ENCODE measurements at regions not wholly inside any gene's neighbourhood (a gene's known extent, or its start where the extent isn't known, plus 50 kb on each side); places are given as distances from the start of the nearest gene placed in this dataset.

DNA sequence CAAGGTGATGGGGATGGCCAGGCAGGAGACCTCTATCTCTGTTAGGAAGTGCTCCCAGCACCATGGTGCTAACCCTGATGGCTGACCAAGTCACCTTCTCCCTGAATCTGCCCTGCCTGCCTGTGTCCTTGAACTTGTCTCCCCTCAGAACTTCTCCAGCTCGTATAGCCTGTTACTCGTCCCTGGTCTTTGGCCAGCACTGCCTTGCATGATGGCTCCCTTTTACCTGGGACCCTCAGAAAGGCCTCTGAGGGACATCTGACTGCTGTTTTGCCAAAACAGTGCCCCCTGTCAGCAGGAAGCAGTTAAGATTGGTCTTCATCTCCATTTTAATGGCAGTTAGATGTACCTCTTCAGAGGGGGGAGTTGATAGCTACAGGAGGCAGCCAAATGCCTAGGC is 148.3 kb downstream of the RHOU start:
- TF ChIP-seq, protein P1, sequence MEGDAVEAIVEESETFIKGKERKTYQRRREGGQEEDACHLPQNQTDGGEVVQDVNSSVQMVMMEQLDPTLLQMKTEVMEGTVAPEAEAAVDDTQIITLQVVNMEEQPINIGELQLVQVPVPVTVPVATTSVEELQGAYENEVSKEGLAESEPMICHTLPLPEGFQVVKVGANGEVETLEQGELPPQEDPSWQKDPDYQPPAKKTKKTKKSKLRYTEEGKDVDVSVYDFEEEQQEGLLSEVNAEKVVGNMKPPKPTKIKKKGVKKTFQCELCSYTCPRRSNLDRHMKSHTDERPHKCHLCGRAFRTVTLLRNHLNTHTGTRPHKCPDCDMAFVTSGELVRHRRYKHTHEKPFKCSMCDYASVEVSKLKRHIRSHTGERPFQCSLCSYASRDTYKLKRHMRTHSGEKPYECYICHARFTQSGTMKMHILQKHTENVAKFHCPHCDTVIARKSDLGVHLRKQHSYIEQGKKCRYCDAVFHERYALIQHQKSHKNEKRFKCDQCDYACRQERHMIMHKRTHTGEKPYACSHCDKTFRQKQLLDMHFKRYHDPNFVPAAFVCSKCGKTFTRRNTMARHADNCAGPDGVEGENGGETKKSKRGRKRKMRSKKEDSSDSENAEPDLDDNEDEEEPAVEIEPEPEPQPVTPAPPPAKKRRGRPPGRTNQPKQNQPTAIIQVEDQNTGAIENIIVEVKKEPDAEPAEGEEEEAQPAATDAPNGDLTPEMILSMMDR (IDR thresholded peaks at IDR 0.05) = no peak
- no peak for TF ChIP-seq POLR2A (IDR thresholded peaks at IDR 0.05)

Measured in right lobe of liver (tissue), 4 donors.